Panc1 (cell line): ENCODE measurements at regions not wholly inside any gene's neighbourhood (a gene's known extent, or its start where the extent isn't known, plus 50 kb on each side); places are given as distances from the start of the nearest gene placed in this dataset.

ENCODE experiments used
- ATAC-seq: fragments of 200-7000 bp; cut with Tn5 transposase; 2 replicates; pipeline ENCODE4 v1.9.1; 2020; ENCODE audit warnings: mild to moderate bottlenecking, moderate library complexity
- BruUV-seq: library from RNA; stranded (reverse); fragments of 400-500 nt; replicated peaks from 2 replicates; lab custom pipeline; 2021; lab: Mats Ljungman, UMichigan
- CTCF ChIA-PET: fragments of 300-600 bp; sonication (Branson Sonifier 250); formaldehyde crosslinking; loops from one replicate; lab custom pipeline; 2022; ENCODE audit warnings: antibody characterized with exemption; lab: Charles Lee
- POLR2A ChIA-PET: fragments of 300-600 bp; sonication (Branson Sonifier 250); formaldehyde crosslinking; loops from one replicate; lab custom pipeline; 2022; ENCODE audit warnings: antibody characterized with exemption; lab: Charles Lee
- DNase-seq: peaks from one replicate; pipeline ENCODE4 v3.0.0-alpha.2; 2010; ENCODE audit warnings: low read depth, low spot score
- H3K27ac ChIP-seq: 2 replicates; pipeline ENCODE4 v1.5.1; 2011; ENCODE audit warnings: mild to moderate bottlenecking, low read length, inconsistent platforms
- H3K27me3 ChIP-seq: fragments of 200-500 bp; sonication (Bioruptor generic); 2 replicates; pipeline ENCODE4 v1.6.0; 2014; ENCODE audit warnings: low read length, inconsistent platforms; ENCODE audit not compliant: control insufficient read depth, insufficient read depth
- H3K36me3 ChIP-seq: fragments of 200-500 bp; sonication (Bioruptor generic); 2 replicates; pipeline ENCODE4 v1.5.1; 2014; ENCODE audit warnings: inconsistent platforms, mild to moderate bottlenecking, low read length, moderate library complexity; ENCODE audit not compliant: control insufficient read depth, insufficient read depth
- H3K4me1 ChIP-seq: 2 replicates; pipeline ENCODE4 v1.5.1; 2011; ENCODE audit warnings: inconsistent platforms, mild to moderate bottlenecking, low read length, moderate library complexity; ENCODE audit not compliant: control insufficient read depth, insufficient read depth
- H3K4me3 ChIP-seq, 2 experiments: 2 replicates each; pipeline ENCODE4 v1.5.1; 2011 to 2012; ENCODE audit warnings: low read depth in 2 of 2, low read length in 2 of 2, mild to moderate bottlenecking in 2 of 2, inconsistent platforms in 1 of 2, moderate library complexity in 1 of 2
- H3K9me3 ChIP-seq: fragments of 200-500 bp; sonication (Bioruptor generic); 2 replicates; pipeline ENCODE4 v1.5.1; 2014; ENCODE audit warnings: low read depth, mild to moderate bottlenecking, inconsistent platforms, low read length, moderate library complexity; ENCODE audit not compliant: control insufficient read depth, insufficient read depth
- POLR2AphosphoS5 ChIP-seq: IDR thresholded peaks from 2 replicates; pipeline ENCODE4 v1.6.1; 2012; ENCODE audit warnings: mild to moderate bottlenecking, low read depth, low read length, moderate library complexity
- REST ChIP-seq, 2 experiments: IDR thresholded peaks; 2 replicates each; pipeline ENCODE4 v1.6.1; 2011 to 2012; ENCODE audit warnings: low read depth in 2 of 2, control low read depth in 1 of 2, low read length in 1 of 2, mild to moderate bottlenecking in 1 of 2, moderate library complexity in 1 of 2; ENCODE audit not compliant: insufficient read depth in 1 of 2
- SIN3A ChIP-seq: IDR thresholded peaks from 2 replicates; pipeline ENCODE4 v1.6.1; 2012; ENCODE audit warnings: low read depth, mild to moderate bottlenecking, low read length, moderate library complexity, borderline replicate concordance; ENCODE audit not compliant: insufficient read depth
- TCF7L2 ChIP-seq: IDR thresholded peaks from 2 replicates; pipeline ENCODE4 v1.6.1; 2011; ENCODE audit warnings: mild to moderate bottlenecking, low read depth, low read length, inconsistent platforms
- in situ Hi-C: cut with HindIII; loops from 2 replicates; pipeline ENCODE4 v1.10.0; 2016; ENCODE audit warnings: low sequenced_read_pairs, low pct_unique_long_range_greater_than_20kb
- intact Hi-C: fragments of 100-400 bp; cut with micrococcal nuclease; formaldehyde crosslinking; loops from one replicate; pipeline ENCODE4 v1.10.0; 2022; ENCODE audit not compliant: unreplicated experiment
- TF ChIP-seq, protein P1 (sequence below): fragments of 450-650 bp; IDR thresholded peaks from 2 replicates; pipeline ENCODE4 v1.5.1; 2017; ENCODE audit warnings: mild to moderate bottlenecking

DNA sequence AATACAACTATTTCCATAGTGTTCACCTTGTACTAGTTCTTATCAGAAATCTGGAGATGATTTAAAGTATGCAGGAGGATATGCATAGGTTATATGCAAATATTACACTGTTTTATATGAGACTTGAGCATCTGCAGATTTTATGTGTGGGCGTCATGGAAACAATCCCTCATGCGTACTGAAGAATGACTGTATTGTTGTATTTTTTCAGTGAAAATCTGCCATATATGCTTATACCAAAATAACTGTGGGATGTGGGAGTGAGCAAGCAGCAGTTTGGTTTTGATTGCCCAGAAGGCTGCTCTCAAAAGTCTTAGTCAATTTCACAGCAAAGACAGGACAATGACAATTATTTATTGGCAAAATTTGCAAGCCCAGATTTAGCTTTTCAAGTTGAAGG lies 238.8 kb upstream of the PCDH20 start:
- Histone ChIP-seq H3K36me3 (no peaks in the 10 kb centered on the region), H3K4me3 (no peak overlapping the region), H3K4me1 (no peaks in the 10 kb centered on the region), H3K27me3 (no peaks in the 10 kb centered on the region), H3K9me3 (no peaks in the 10 kb centered on the region), H3K27ac (no peak overlapping the region)
- in situ Hi-C loops: no loop called here
- TF ChIP-seq REST (IDR thresholded peaks at IDR 0.05; ENCODE audit: insufficient read depth in 1 of 2, low read depth in 2 of 2, low read length in 1 of 2): no peak
- TF ChIP-seq, protein P1, sequence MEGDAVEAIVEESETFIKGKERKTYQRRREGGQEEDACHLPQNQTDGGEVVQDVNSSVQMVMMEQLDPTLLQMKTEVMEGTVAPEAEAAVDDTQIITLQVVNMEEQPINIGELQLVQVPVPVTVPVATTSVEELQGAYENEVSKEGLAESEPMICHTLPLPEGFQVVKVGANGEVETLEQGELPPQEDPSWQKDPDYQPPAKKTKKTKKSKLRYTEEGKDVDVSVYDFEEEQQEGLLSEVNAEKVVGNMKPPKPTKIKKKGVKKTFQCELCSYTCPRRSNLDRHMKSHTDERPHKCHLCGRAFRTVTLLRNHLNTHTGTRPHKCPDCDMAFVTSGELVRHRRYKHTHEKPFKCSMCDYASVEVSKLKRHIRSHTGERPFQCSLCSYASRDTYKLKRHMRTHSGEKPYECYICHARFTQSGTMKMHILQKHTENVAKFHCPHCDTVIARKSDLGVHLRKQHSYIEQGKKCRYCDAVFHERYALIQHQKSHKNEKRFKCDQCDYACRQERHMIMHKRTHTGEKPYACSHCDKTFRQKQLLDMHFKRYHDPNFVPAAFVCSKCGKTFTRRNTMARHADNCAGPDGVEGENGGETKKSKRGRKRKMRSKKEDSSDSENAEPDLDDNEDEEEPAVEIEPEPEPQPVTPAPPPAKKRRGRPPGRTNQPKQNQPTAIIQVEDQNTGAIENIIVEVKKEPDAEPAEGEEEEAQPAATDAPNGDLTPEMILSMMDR: no peak
- TF ChIP-seq SIN3A: no peak
- no peak for TF ChIP-seq TCF7L2
- TF ChIP-seq POLR2AphosphoS5: no peak
- no TSS peak for BruUV-seq
- intact Hi-C loops: no loop called here
- ChIA-PET CTCF (no interaction called here), POLR2A (no interaction called here)
- DNase-seq (no peak), ATAC-seq (no peak)

DNA sequence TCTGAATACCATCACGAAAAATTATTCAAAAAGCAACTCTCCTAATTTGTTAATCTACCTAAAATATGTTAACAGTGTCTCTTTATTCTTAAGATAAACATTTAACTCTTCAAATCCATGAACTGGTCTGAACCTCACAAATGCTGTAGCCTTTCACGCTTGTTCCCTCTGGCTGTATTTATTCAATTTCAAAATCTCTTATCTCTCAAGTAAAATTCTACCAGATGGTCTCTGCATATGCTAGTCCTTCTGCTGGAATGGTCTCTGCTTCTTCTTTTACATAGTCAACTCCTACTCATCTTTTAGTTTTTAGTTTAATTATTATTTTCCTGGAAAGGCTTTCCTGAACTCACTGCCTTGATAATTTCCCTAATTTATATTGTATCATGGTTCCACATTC lies 232.9 kb upstream of the PCDH20 start:
- Histone ChIP-seq H3K36me3 (no peaks in the 10 kb centered on the region), H3K4me3 (no peak overlapping the region), H3K4me1 (no peaks in the 10 kb centered on the region), H3K9me3 (no peaks in the 10 kb centered on the region), H3K27me3 (no peaks in the 10 kb centered on the region), H3K27ac (no peak overlapping the region)
- DNase-seq (no peak), ATAC-seq (no peak)
- no TSS peak for BruUV-seq
- intact Hi-C loops (no loop called here), in situ Hi-C loops (no loop called here)
- POLR2A ChIA-PET: no interaction called here
- CTCF ChIA-PET: no interaction called here
- TF ChIP-seq REST (IDR thresholded peaks at IDR 0.05; ENCODE audit: insufficient read depth in 1 of 2, low read depth in 2 of 2, low read length in 1 of 2) (no peak), SIN3A (no peak), TCF7L2 (no peak), POLR2AphosphoS5 (no peak)
- TF ChIP-seq, protein P1: no peak
